ENCODE measurements at regions not wholly inside any gene's neighbourhood (a gene's known extent, or its start where the extent isn't known, plus 50 kb on each side); places are given as distances from the start of the nearest gene placed in this dataset.

GRCh38 chr5:79864364-79864763 lies 126.7 kb downstream of the MTX3 start:
- TF ChIP-seq, protein P1, sequence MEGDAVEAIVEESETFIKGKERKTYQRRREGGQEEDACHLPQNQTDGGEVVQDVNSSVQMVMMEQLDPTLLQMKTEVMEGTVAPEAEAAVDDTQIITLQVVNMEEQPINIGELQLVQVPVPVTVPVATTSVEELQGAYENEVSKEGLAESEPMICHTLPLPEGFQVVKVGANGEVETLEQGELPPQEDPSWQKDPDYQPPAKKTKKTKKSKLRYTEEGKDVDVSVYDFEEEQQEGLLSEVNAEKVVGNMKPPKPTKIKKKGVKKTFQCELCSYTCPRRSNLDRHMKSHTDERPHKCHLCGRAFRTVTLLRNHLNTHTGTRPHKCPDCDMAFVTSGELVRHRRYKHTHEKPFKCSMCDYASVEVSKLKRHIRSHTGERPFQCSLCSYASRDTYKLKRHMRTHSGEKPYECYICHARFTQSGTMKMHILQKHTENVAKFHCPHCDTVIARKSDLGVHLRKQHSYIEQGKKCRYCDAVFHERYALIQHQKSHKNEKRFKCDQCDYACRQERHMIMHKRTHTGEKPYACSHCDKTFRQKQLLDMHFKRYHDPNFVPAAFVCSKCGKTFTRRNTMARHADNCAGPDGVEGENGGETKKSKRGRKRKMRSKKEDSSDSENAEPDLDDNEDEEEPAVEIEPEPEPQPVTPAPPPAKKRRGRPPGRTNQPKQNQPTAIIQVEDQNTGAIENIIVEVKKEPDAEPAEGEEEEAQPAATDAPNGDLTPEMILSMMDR (IDR thresholded peaks at IDR 0.05), result no peak
- TF ChIP-seq POLR2A (IDR thresholded peaks at IDR 0.05) (no peak), POLR2AphosphoS5 (IDR thresholded peaks at IDR 0.05; ENCODE audit: insufficient read depth in 1 of 2, low read depth in 1 of 2) (no peak)

Data from vagina (tissue), 2 donors.